GM20431 (cell line): ENCODE measurements at regions not wholly inside any gene's neighbourhood (a gene's known extent, or its start where the extent isn't known, plus 50 kb on each side); places are given as distances from the start of the nearest gene placed in this dataset.
"Not testable (repeated sequence)": the region's sequence is repeated elsewhere in the genome, so short reads cannot be mapped to it uniquely, and the experiment has no call there.

Source experiments
- in situ Hi-C: fragments of 300-500 bp; cut with MseI, MboI; formaldehyde crosslinking; loops from one replicate; pipeline ENCODE4 v1.15.0; 2020; ENCODE audit warnings: low sequenced_read_pairs; ENCODE audit not compliant: unreplicated experiment

- in situ Hi-C loops, result no loop called here
These were observed 752.9 kb upstream of the SEMA6A start for GRCh38 chr5:117327511-117327910.

GRCh38 chr5:117326997-117327396, 752.4 kb upstream of the SEMA6A start:
- in situ Hi-C loops, result no loop called here

GRCh38 chr5:117318528-117318927, 743.9 kb upstream of the SEMA6A start:
- in situ Hi-C loops, result no loop called here

GRCh38 chr5:117315170-117315569, 740.5 kb upstream of the SEMA6A start:
- in situ Hi-C loops, result no loop called here

GRCh38 chr5:117304512-117305107, 730.0 kb upstream of the SEMA6A start:
- in situ Hi-C loops, result not testable (repeated sequence)

GRCh38 chr5:117302949-117303348, 728.3 kb upstream of the SEMA6A start:
- in situ Hi-C loops, result no loop called here

GRCh38 chr5:117302473-117302872, 727.9 kb upstream of the SEMA6A start:
- in situ Hi-C loops, result no loop called here

GRCh38 chr5:117299936-117300328, 725.3 kb upstream of the SEMA6A start:
- in situ Hi-C loops, result no loop called here

- in situ Hi-C loops, result no loop called here
These were observed 724.8 kb upstream of the SEMA6A start for GRCh38 chr5:117299224-117299935.

GRCh38 chr5:117296872-117297271, 722.2 kb upstream of the SEMA6A start:
- in situ Hi-C loops, result no loop called here

- in situ Hi-C loops, result no loop called here
These were observed 721.3 kb upstream of the SEMA6A start for GRCh38 chr5:117295941-117296340.

GRCh38 chr5:117286813-117287212, 712.2 kb upstream of the SEMA6A start:
- in situ Hi-C loops, result no loop called here

GRCh38 chr5:117271656-117272055, 697.0 kb upstream of the SEMA6A start:
- in situ Hi-C loops, result no loop called here

- in situ Hi-C loops, result no loop called here
These were observed 691.7 kb upstream of the SEMA6A start for GRCh38 chr5:117266280-117266679.

GRCh38 chr5:117263231-117263630, 688.6 kb upstream of the SEMA6A start:
- in situ Hi-C loops, result no loop called here

GRCh38 chr5:117262572-117263131, 688.0 kb upstream of the SEMA6A start:
- in situ Hi-C loops, result no loop called here

GRCh38 chr5:117261948-117262571, 687.4 kb upstream of the SEMA6A start:
- in situ Hi-C loops, result no loop called here

GRCh38 chr5:117255211-117256027, 680.8 kb upstream of the SEMA6A start:
- in situ Hi-C loops, result no loop called here

- in situ Hi-C loops, result no loop called here
These were observed 677.9 kb upstream of the SEMA6A start for GRCh38 chr5:117252566-117252965.

GRCh38 chr5:117249086-117249815, 674.6 kb upstream of the SEMA6A start:
- in situ Hi-C loops, result no loop called here
